Smooth muscle cell (in vitro differentiated cells): ENCODE measurements at regions not wholly inside any gene's neighbourhood (a gene's known extent, or its start where the extent isn't known, plus 50 kb on each side); places are given as distances from the start of the nearest gene placed in this dataset.

Source experiments
- DNase-seq: peaks from one replicate; lab custom pipeline; 2025; ENCODE audit not compliant: unreplicated experiment; lab: John Stamatoyannopoulos, UW
- H2AFZ ChIP-seq: fragments of 200-600 bp; sonication (generic); 2 replicates; pipeline ENCODE4 v1.6.0; 2016; ENCODE audit warnings: antibody characterized with exemption, low read depth, mild to moderate bottlenecking
- H3F3A ChIP-seq: fragments of 200-600 bp; sonication (generic); 2 replicates; pipeline ENCODE4 v1.6.0; 2017; ENCODE audit warnings: antibody characterized with exemption, low read depth
- H3K27ac ChIP-seq: fragments of 200-600 bp; sonication (generic); 2 replicates; pipeline ENCODE4 v1.5.1; 2016; ENCODE audit warnings: low read depth, mild to moderate bottlenecking
- H3K27me3 ChIP-seq: fragments of 200-600 bp; sonication (generic); 2 replicates; pipeline ENCODE4 v1.6.1; 2016; ENCODE audit warnings: low read depth, mild to moderate bottlenecking
- H3K36me3 ChIP-seq: fragments of 200-600 bp; sonication (generic); 2 replicates; pipeline ENCODE4 v1.5.1; 2016; ENCODE audit warnings: low read depth
- H3K4me1 ChIP-seq: fragments of 200-600 bp; sonication (generic); 2 replicates; pipeline ENCODE4 v1.5.1; 2016; ENCODE audit warnings: low read depth
- H3K4me2 ChIP-seq: fragments of 200-600 bp; sonication (generic); 2 replicates; pipeline ENCODE4 v1.6.0; 2016; ENCODE audit warnings: mild to moderate bottlenecking
- H3K4me3 ChIP-seq: fragments of 200-600 bp; sonication (generic); 2 replicates; pipeline ENCODE4 v1.5.1; 2016; ENCODE audit warnings: mild to moderate bottlenecking
- H3K79me2 ChIP-seq: fragments of 200-600 bp; sonication (generic); 2 replicates; pipeline ENCODE4 v1.6.0; 2016; ENCODE audit warnings: low read depth, mild to moderate bottlenecking
- H3K9ac ChIP-seq: fragments of 200-600 bp; sonication (generic); 2 replicates; pipeline ENCODE4 v1.6.0; 2016; ENCODE audit warnings: low read depth
- H3K9me3 ChIP-seq: fragments of 200-600 bp; sonication (generic); replicated peaks from 2 replicates; pipeline ENCODE4 v1.5.1; 2016; ENCODE audit warnings: low read depth
- H4K20me1 ChIP-seq: fragments of 200-600 bp; sonication (generic); 2 replicates; pipeline ENCODE4 v1.6.0; 2016; ENCODE audit warnings: low read depth
- CTCF ChIP-seq: fragments of 200-600 bp; sonication (generic); IDR thresholded peaks from 2 replicates; pipeline ENCODE4 v1.5.1; 2017; ENCODE audit warnings: borderline replicate concordance, mild to moderate bottlenecking, antibody characterized with exemption; ENCODE audit not compliant: insufficient read depth, poor library complexity, severe bottlenecking
- WGBS: methylation state at CpG from one replicate; pipeline ENCODE4 v1.1.7; 2016; ENCODE audit warnings: low lambda C conversion rate; 5-methylcytosine and 5-hydroxymethylcytosine counted together

GRCh38 chr2:15874854-15875804 is 65.2 kb upstream of the MYCN start:
- H3K9me3 ChIP-seq: no peaks in the 10 kb centered on the region
- WGBS: 94% methylated on average over 7 of the region's 7 CpGs
- H4K20me1 ChIP-seq: no peaks in the 10 kb centered on the region

GRCh38 chr2:15875969-15876705 is 64.2 kb upstream of the MYCN start:
- Histone ChIP-seq H3K27ac (no peak overlapping the region), H3K4me1 (no peaks in the 10 kb centered on the region), H2AFZ (no peak overlapping the region), H3F3A (no peaks in the 10 kb centered on the region), H3K4me3 (no peak overlapping the region), H3K27me3 (no peaks in the 10 kb centered on the region), H3K9me3 (no peaks in the 10 kb centered on the region), H3K9ac (no peak overlapping the region), H3K36me3 (no peaks in the 10 kb centered on the region), H4K20me1 (no peaks in the 10 kb centered on the region), H3K79me2 (no peaks in the 10 kb centered on the region), H3K4me2 (no peak overlapping the region)
- 89% methylated on average over 3 of the region's 3 CpGs for WGBS
- TF ChIP-seq CTCF: no peak
- no peak for DNase-seq

More at GRCh38 chr2:15874854-15875804, 65.2 kb upstream of the MYCN start:
- Histone ChIP-seq H3F3A (no peaks in the 10 kb centered on the region), H3K4me2 (no peak overlapping the region), H3K4me3 (no peak overlapping the region), H3K36me3 (no peaks in the 10 kb centered on the region), H3K9ac (no peak overlapping the region), H3K27ac (no peak overlapping the region), H3K79me2 (no peaks in the 10 kb centered on the region), H3K27me3 (no peaks in the 10 kb centered on the region), H3K4me1 (no peaks in the 10 kb centered on the region), H2AFZ (no peak overlapping the region)
- no peak for TF ChIP-seq CTCF
- DNase-seq: no peak

GRCh38 chr2:15880226-15881119 is 59.9 kb upstream of the MYCN start:
- Histone ChIP-seq H3K79me2 (no peaks in the 10 kb centered on the region), H3K4me2 (no peak overlapping the region), H4K20me1 (no peaks in the 10 kb centered on the region), H3K4me3 (no peak overlapping the region), H3K4me1 (no peaks in the 10 kb centered on the region), H2AFZ (no peak overlapping the region), H3K27me3 (no peaks in the 10 kb centered on the region), H3K9ac (no peak overlapping the region), H3K27ac (no peak overlapping the region), H3K36me3 (no peaks in the 10 kb centered on the region), H3F3A (no peaks in the 10 kb centered on the region), H3K9me3 (no peaks in the 10 kb centered on the region)
- TF ChIP-seq CTCF: no peak
- DNase-seq: no peak
- WGBS: 100% methylated on average over 6 of the region's 6 CpGs
